IMR-90 (cell line): ENCODE measurements at regions not wholly inside any gene's neighbourhood (a gene's known extent, or its start where the extent isn't known, plus 50 kb on each side); places are given as distances from the start of the nearest gene placed in this dataset.

Experiments used
- ATAC-seq: fragments of 200-7000 bp; cut with Tn5 transposase; 2 replicates; pipeline ENCODE4 v1.9.1; 2020; ENCODE audit warnings: low read depth, mild to moderate bottlenecking, moderate library complexity
- BruUV-seq: library from RNA; stranded (reverse); fragments of 400-500 nt; replicated peaks from 2 replicates; lab custom pipeline; 2021; lab: Mats Ljungman, UMichigan
- CTCF ChIA-PET: fragments of 300-600 bp; formaldehyde crosslinking; extraction: SDS; loops from one replicate; lab custom pipeline; 2021; ENCODE audit warnings: antibody characterized with exemption; lab: Yijun Ruan, JAX
- POLR2A ChIA-PET: fragments of 300-600 bp; sonication (Branson Sonifier 250); formaldehyde crosslinking; loops from one replicate; lab custom pipeline; 2022; ENCODE audit warnings: antibody characterized with exemption; ENCODE audit not compliant: unreplicated experiment; lab: Charles Lee
- DNase-seq: peaks from one replicate; pipeline ENCODE4 v3.0.0; 2013
- H2AFZ ChIP-seq: replicated peaks from 2 replicates; pipeline ENCODE3; 2013; ENCODE audit warnings: low read length, mild to moderate bottlenecking; ENCODE audit not compliant: poor library complexity
- H2AK5ac ChIP-seq: 2 replicates; pipeline ENCODE4 v1.6.1; 2013; ENCODE audit warnings: low read depth, low read length, inconsistent platforms
- H2AK9ac ChIP-seq: replicated peaks from 2 replicates; pipeline ENCODE3; 2013; ENCODE audit warnings: mild to moderate bottlenecking, low read depth, low read length, moderate library complexity; ENCODE audit not compliant: poor library complexity
- H2BK120ac ChIP-seq: 2 replicates; pipeline ENCODE4 v1.6.1; 2013; ENCODE audit warnings: low read depth, low read length, inconsistent platforms
- H2BK15ac ChIP-seq: 3 replicates; pipeline ENCODE4 v1.6.1; 2013; ENCODE audit warnings: low read depth, low read length, inconsistent platforms
- H2BK20ac ChIP-seq: 2 replicates; pipeline ENCODE4 v1.6.1; 2013; ENCODE audit warnings: low read depth, mild to moderate bottlenecking, inconsistent platforms, low read length, moderate library complexity
- H2BK5ac ChIP-seq: 2 replicates; pipeline ENCODE4 v1.6.1; 2013; ENCODE audit warnings: mild to moderate bottlenecking, low read depth, low read length, inconsistent platforms; ENCODE audit not compliant: poor library complexity, severe bottlenecking
- H3K14ac ChIP-seq: replicated peaks from 2 replicates; pipeline ENCODE4 v1.6.1; 2013; ENCODE audit warnings: low read depth, low read length, inconsistent platforms
- H3K18ac ChIP-seq: 2 replicates; pipeline ENCODE4 v1.6.1; 2013; ENCODE audit warnings: low read depth, low read length, control low read depth
- H3K23ac ChIP-seq: 2 replicates; pipeline ENCODE4 v1.6.1; 2013; ENCODE audit warnings: low read depth, low read length, inconsistent platforms
- H3K27ac ChIP-seq: 2 replicates; pipeline ENCODE4 v1.5.1; 2013; ENCODE audit warnings: mild to moderate bottlenecking, control low read depth, low read length; ENCODE audit not compliant: insufficient read depth
- H3K27me3 ChIP-seq: 2 replicates; pipeline ENCODE4 v1.6.1; 2013; ENCODE audit warnings: low read length; ENCODE audit not compliant: control insufficient read depth, insufficient read depth
- H3K36me3 ChIP-seq: 2 replicates; pipeline ENCODE4 v1.6.1; 2013; ENCODE audit warnings: low read length, mixed read lengths; ENCODE audit not compliant: control insufficient read depth, insufficient read depth
- H3K4ac ChIP-seq: 2 replicates; pipeline ENCODE4 v1.6.1; 2013; ENCODE audit warnings: low read depth, low read length, inconsistent platforms
- H3K4me1 ChIP-seq: 2 replicates; pipeline ENCODE4 v1.6.1; 2013; ENCODE audit warnings: low read length, mixed read lengths; ENCODE audit not compliant: control insufficient read depth, insufficient read depth
- H3K4me2 ChIP-seq: 2 replicates; pipeline ENCODE4 v1.6.1; 2013; ENCODE audit warnings: low read depth, mild to moderate bottlenecking, control low read depth, low read length, moderate library complexity
- H3K4me3 ChIP-seq: 2 replicates; pipeline ENCODE4 v1.5.1; 2013; ENCODE audit warnings: low read depth, mild to moderate bottlenecking, control low read depth, low read length, moderate library complexity; ENCODE audit not compliant: insufficient read depth
- H3K56ac ChIP-seq: 2 replicates; pipeline ENCODE4 v1.6.1; 2013; ENCODE audit warnings: low read length, inconsistent platforms; ENCODE audit not compliant: insufficient read depth; ENCODE audit errors: extremely low read depth
- H3K79me1 ChIP-seq, 2 experiments: 2 replicates each; pipeline ENCODE4 v1.6.1; 2013; ENCODE audit warnings: low read length in 2 of 2, inconsistent platforms in 1 of 2, low read depth in 1 of 2
- H3K9ac ChIP-seq: 2 replicates; pipeline ENCODE4 v1.6.1; 2013; ENCODE audit warnings: low read depth, low read length, control low read depth
- H3K9me1 ChIP-seq: 2 replicates; pipeline ENCODE4 v1.6.1; 2013; ENCODE audit warnings: low read length, inconsistent platforms; ENCODE audit not compliant: insufficient read depth
- H3K9me3 ChIP-seq: 2 replicates; pipeline ENCODE4 v1.6.1; 2013; ENCODE audit warnings: low read length; ENCODE audit not compliant: control insufficient read depth, insufficient read depth
- H4K20me1 ChIP-seq: 2 replicates; pipeline ENCODE4 v1.6.1; 2013; ENCODE audit warnings: low read length, inconsistent platforms; ENCODE audit not compliant: insufficient read depth
- H4K5ac ChIP-seq: 2 replicates; pipeline ENCODE4 v1.6.1; 2013; ENCODE audit warnings: mild to moderate bottlenecking, low read depth, low read length, control low read depth
- H4K8ac ChIP-seq, 2 experiments: 2 replicates each; pipeline ENCODE4 v1.6.1; 2013; ENCODE audit warnings: low read depth in 2 of 2, low read length in 2 of 2, control low read depth in 1 of 2, inconsistent platforms in 1 of 2
- H4K91ac ChIP-seq: 2 replicates; pipeline ENCODE4 v1.6.1; 2013; ENCODE audit warnings: low read depth, low read length, inconsistent platforms; ENCODE audit not compliant: insufficient read depth
- CEBPB ChIP-seq: IDR thresholded peaks from 2 replicates; pipeline ENCODE4 v1.6.1; 2012; ENCODE audit warnings: low read depth, low read length, improper control_type of control experiment
- CHD1 ChIP-seq: IDR thresholded peaks from 2 replicates; pipeline ENCODE4 v1.6.1; 2012; ENCODE audit warnings: low read depth, low read length, improper control_type of control experiment
- FOS ChIP-seq: fragments of 150-350 bp; IDR thresholded peaks from 2 replicates; pipeline ENCODE4 v1.6.1; 2016; ENCODE audit warnings: low read depth, low read length
- MAFK ChIP-seq: IDR thresholded peaks from 2 replicates; pipeline ENCODE4 v1.6.1; 2012; ENCODE audit warnings: low read depth, low read length, improper control_type of control experiment
- MAZ ChIP-seq: IDR thresholded peaks from 2 replicates; pipeline ENCODE4 v1.6.1; 2012; ENCODE audit warnings: low read depth, mild to moderate bottlenecking, low read length, improper control_type of control experiment, moderate library complexity, borderline replicate concordance
- MXI1 ChIP-seq: IDR thresholded peaks from 2 replicates; pipeline ENCODE4 v1.6.1; 2012; ENCODE audit warnings: low read depth, mild to moderate bottlenecking, low read length, moderate library complexity, borderline replicate concordance
- RCOR1 ChIP-seq: IDR thresholded peaks from 2 replicates; pipeline ENCODE4 v1.6.1; 2012; ENCODE audit warnings: mild to moderate bottlenecking, low read length, improper control_type of control experiment; ENCODE audit not compliant: insufficient replicate concordance
- RFX5 ChIP-seq: IDR thresholded peaks from 2 replicates; pipeline ENCODE4 v1.8.0; 2012; ENCODE audit warnings: low read depth, mild to moderate bottlenecking, low read length, moderate library complexity
- SMC3 ChIP-seq: fragments of 150-350 bp; IDR thresholded peaks from 2 replicates; pipeline ENCODE4 v1.6.1; 2016; ENCODE audit warnings: low read depth, mild to moderate bottlenecking, antibody characterized with exemption, low read length, moderate library complexity
- WGBS, 2 experiments: methylation state at CpG; one replicate each; pipeline versions ENCODE4 v1.1.5 to v1.1.7; 2013; ENCODE audit warnings: missing lambda C conversion rate in 2 of 2; ENCODE audit not compliant: insufficient read length in 1 of 2; ENCODE audit errors: extremely low coverage in 2 of 2; 5-methylcytosine and 5-hydroxymethylcytosine counted together
- dilution Hi-C: fragments of 300-500 bp; cut with HindIII; formaldehyde crosslinking; loops from one replicate; pipeline ENCODE4 v1.14.3; 2018; ENCODE audit warnings: low sequenced_read_pairs; ENCODE audit not compliant: unreplicated experiment
- in situ Hi-C: fragments of 300-500 bp; cut with MboI; formaldehyde crosslinking; loops from 3 replicates; pipeline ENCODE4 v1.14.3; 2019; ENCODE audit warnings: low sequenced_read_pairs, inconsistent platforms, mixed read lengths
- intact Hi-C: fragments of 100-400 bp; cut with micrococcal nuclease; formaldehyde crosslinking; loops from 2 replicates; pipeline ENCODE4 v1.10.0; 2022
- TF ChIP-seq, protein P1 (sequence below): conservative IDR thresholded peaks from 2 replicates; pipeline ENCODE4 v1.5.1; 2012; ENCODE audit warnings: mild to moderate bottlenecking, low read depth, low read length, improper control_type of control experiment

DNA sequence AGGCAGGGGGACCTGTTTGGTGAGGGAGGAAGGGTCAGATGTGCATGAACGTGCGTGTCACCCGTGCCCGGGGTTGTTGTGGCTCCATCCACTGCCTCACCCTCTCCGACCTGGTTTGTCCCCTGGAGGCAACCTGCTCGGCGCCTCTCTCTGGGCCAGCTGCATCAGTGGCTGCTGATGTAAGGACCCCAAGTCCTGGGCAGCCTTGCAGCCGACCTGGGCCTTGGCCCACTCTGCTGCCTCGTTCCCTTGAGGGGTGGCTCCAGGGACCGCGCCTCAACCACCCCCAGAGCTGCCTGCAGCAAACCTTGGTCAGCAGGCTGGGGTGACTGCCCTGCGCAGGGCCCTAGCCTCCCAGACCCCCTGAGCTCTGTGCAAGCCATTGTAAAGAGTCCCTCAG is 351.7 kb downstream of the TMEM121 start:
- no peaks in the 10 kb centered on the region for H4K20me1 ChIP-seq
- DNase-seq (no peak), ATAC-seq (no peak)
- no peaks in the 10 kb centered on the region for H3K9me1 ChIP-seq
- H2BK15ac ChIP-seq, result no peak overlapping the region
- no peak overlapping the region for H2AK9ac ChIP-seq
- H3K9ac ChIP-seq, result no peak overlapping the region
- H3K79me1 ChIP-seq, result no peaks in the 10 kb centered on the region
- no peak overlapping the region for H4K8ac ChIP-seq
- H3K18ac ChIP-seq, result no peak overlapping the region
- TF ChIP-seq MAFK (no peak), CHD1 (no peak), MAZ (no peak), RFX5 (no peak), FOS (no peak), SMC3 (no peak), MXI1 (no peak), RCOR1 (no peak), CEBPB (no peak)
- TF ChIP-seq, protein P1, sequence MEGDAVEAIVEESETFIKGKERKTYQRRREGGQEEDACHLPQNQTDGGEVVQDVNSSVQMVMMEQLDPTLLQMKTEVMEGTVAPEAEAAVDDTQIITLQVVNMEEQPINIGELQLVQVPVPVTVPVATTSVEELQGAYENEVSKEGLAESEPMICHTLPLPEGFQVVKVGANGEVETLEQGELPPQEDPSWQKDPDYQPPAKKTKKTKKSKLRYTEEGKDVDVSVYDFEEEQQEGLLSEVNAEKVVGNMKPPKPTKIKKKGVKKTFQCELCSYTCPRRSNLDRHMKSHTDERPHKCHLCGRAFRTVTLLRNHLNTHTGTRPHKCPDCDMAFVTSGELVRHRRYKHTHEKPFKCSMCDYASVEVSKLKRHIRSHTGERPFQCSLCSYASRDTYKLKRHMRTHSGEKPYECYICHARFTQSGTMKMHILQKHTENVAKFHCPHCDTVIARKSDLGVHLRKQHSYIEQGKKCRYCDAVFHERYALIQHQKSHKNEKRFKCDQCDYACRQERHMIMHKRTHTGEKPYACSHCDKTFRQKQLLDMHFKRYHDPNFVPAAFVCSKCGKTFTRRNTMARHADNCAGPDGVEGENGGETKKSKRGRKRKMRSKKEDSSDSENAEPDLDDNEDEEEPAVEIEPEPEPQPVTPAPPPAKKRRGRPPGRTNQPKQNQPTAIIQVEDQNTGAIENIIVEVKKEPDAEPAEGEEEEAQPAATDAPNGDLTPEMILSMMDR, result no peak
- H2AK5ac ChIP-seq, result no peak overlapping the region
- H3K23ac ChIP-seq, result no peak overlapping the region
- no peak overlapping the region for H3K27ac ChIP-seq
- no peak overlapping the region for H2BK20ac ChIP-seq
- H3K9me3 ChIP-seq, result peaks cover 36% of the 10 kb centered on the region
- H2BK120ac ChIP-seq, result no peak overlapping the region
- ChIA-PET CTCF (no interaction called here), POLR2A (no interaction called here)
- no peak overlapping the region for H3K4ac ChIP-seq
- no peak overlapping the region for H3K56ac ChIP-seq
- no peak overlapping the region for H2AFZ ChIP-seq
- no peaks in the 10 kb centered on the region for H3K27me3 ChIP-seq
- H3K4me3 ChIP-seq, result no peak overlapping the region
- no peaks in the 10 kb centered on the region for H3K36me3 ChIP-seq
- in situ Hi-C loops, result no loop called here
- 51% methylated on average over 9 of the region's 12 CpGs; no CpG with 5 or more reads in 1 of the 2 experiments for WGBS, 2 experiments
- no TSS peak for BruUV-seq
- no peaks in the 10 kb centered on the region for H3K4me1 ChIP-seq
- dilution Hi-C loops, result no loop called here
- no peak overlapping the region for H4K91ac ChIP-seq
- no peak overlapping the region for H4K5ac ChIP-seq
- H3K14ac ChIP-seq, result no peak overlapping the region
- no peak overlapping the region for H2BK5ac ChIP-seq
- intact Hi-C loops, result no loop called here
- H3K4me2 ChIP-seq, result no peak overlapping the region
